VCaP (cell line): ENCODE measurements at regions not wholly inside any gene's neighbourhood (a gene's known extent, or its start where the extent isn't known, plus 50 kb on each side); places are given as distances from the start of the nearest gene placed in this dataset.

Experiments
- H3K27ac ChIP-seq: fragments of 450-650 bp; 2 replicates; pipeline ENCODE4 v1.5.1; 2017
- TF ChIP-seq, protein P1 (sequence below): fragments of 450-650 bp; conservative IDR thresholded peaks from 2 replicates; pipeline ENCODE4 v1.5.1; 2017; ENCODE audit warnings: mild to moderate bottlenecking, moderate library complexity

DNA sequence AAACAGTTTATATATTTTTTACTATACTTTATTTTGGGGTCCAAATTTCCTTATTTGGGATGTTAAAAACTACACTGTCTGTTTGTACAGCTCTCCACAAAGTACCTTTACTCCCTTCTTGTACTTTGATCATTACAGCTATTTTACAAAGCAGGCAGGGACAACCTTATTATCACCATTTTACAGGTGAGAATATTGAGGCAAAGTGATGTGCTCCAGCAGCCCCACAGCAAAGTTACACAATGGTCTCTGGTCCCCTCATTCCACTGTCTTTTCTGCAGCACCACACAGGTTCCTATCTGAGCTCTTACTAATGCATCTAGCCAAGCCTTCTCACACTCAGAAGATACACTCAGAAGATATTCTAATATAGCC, 457.3 kb downstream of the RASEF start:
- peak overlapping the region; percentile 37 for H3K27ac ChIP-seq
- TF ChIP-seq, protein P1, sequence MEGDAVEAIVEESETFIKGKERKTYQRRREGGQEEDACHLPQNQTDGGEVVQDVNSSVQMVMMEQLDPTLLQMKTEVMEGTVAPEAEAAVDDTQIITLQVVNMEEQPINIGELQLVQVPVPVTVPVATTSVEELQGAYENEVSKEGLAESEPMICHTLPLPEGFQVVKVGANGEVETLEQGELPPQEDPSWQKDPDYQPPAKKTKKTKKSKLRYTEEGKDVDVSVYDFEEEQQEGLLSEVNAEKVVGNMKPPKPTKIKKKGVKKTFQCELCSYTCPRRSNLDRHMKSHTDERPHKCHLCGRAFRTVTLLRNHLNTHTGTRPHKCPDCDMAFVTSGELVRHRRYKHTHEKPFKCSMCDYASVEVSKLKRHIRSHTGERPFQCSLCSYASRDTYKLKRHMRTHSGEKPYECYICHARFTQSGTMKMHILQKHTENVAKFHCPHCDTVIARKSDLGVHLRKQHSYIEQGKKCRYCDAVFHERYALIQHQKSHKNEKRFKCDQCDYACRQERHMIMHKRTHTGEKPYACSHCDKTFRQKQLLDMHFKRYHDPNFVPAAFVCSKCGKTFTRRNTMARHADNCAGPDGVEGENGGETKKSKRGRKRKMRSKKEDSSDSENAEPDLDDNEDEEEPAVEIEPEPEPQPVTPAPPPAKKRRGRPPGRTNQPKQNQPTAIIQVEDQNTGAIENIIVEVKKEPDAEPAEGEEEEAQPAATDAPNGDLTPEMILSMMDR: no peak

GRCh38 chr9:82606071-82606470, 456.9 kb downstream of the RASEF start:
- H3K27ac ChIP-seq: peak overlapping the region; percentile 37
- TF ChIP-seq, protein P1: no peak

GRCh38 chr9:82606492-82607382, 456.2 kb downstream of the RASEF start:
- TF ChIP-seq, protein P1: peak; percentile 73

DNA sequence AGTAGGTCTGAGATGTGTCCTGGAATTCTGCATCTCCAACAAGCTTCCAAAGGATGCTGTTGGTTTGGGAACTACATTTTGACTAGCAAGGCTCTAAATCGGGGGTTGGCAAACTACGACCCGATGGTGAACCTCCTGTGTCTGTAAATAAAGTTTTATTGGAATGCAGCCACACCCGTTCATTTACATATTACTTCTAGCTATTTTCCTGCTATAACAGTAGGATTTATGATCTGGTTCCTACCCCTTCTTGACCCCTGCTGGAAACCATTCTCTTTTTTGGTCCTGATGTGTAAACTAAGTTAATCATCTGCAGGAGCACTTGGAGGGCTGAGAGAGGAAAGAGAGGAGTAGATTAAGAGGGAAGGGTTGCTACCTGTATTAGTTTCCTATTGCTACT, 454.5 kb downstream of the RASEF start:
- TF ChIP-seq, protein P1: no peak
- H3K27ac ChIP-seq: no peak overlapping the region

More at GRCh38 chr9:82606492-82607382, 456.2 kb downstream of the RASEF start:
- peak overlapping the region; percentile 37 for H3K27ac ChIP-seq

DNA sequence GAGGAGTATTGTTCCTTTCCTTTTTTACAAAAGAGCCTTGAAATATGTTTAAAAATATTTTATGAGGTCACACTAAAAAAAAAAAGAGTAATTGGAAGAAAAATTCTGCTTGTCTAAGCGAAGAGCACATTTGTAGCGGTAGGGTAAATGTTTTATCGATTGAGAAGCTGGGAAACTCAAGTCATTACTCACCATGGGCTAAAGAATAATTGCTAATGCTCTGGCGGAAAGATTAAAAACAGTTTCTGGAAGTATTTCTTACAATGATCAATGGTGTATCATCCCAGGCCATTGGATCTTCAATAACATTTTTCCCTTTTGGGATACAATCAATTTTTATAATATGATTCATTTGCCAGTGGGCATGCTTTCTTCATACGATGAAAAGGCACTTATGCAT, 450.0 kb downstream of the RASEF start:
- no peak overlapping the region for H3K27ac ChIP-seq
- TF ChIP-seq, protein P1: no peak

- TF ChIP-seq, protein P1: no peak
These were observed 449.4 kb downstream of the RASEF start for GRCh38 chr9:82613498-82613897.

DNA sequence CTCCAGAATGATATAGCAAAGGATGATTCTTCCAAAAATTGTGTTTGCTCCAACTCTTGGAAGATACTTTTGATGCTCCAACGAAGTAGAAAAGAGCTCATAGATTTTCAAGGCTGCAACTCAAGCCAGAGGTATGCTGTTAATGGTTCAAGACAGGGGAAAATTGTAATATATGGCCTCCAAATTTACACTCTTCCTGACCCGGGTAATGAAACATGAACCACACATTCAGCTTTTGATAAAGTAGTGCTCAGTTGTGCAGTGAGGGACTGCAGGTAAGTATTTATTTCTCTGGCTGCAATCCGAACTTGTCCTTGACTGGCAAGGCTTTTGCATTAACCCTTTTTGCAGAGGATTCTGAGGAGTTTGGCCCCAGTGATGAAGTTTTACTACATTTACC, 446.4 kb downstream of the RASEF start:
- no peak overlapping the region for H3K27ac ChIP-seq
- TF ChIP-seq, protein P1: no peak

More at GRCh38 chr9:82613498-82613897, 449.4 kb downstream of the RASEF start:
- no peak overlapping the region for H3K27ac ChIP-seq
